Right lobe of liver (tissue), 6 donors: ENCODE measurements at regions not wholly inside any gene's neighbourhood (a gene's known extent, or its start where the extent isn't known, plus 50 kb on each side); places are given as distances from the start of the nearest gene placed in this dataset.

Experiments used
- ATAC-seq, 4 donors: fragments of 200-7000 bp; cut with Tn5 transposase; one replicate each; pipeline ENCODE4 v1.9.1; 2020; ENCODE audit warnings: mild to moderate bottlenecking in 4 of 4, moderate library complexity in 4 of 4
- DNase-seq, 3 donors: peaks; one replicate each; pipeline ENCODE4 v3.0.0-alpha.2; 2020
- H3K27ac ChIP-seq, 3 donors: fragments of 200-600 bp; one replicate each; pipeline ENCODE4 v1.8.0; 2022
- H3K27me3 ChIP-seq, 2 donors: fragments of 200-600 bp; one replicate each; pipeline ENCODE4 v1.8.0; 2022
- H3K36me3 ChIP-seq, 4 donors: fragments of 200-600 bp; sonication (generic) in 1 of 4; one replicate each; pipeline versions ENCODE4 v1.5.1 to v1.8.0; 2017 to 2022; ENCODE audit warnings: control low read depth in 1 of 4
- H3K4me1 ChIP-seq, 4 donors: fragments of 200-600 bp; sonication (generic) in 1 of 4; one replicate each; pipeline versions ENCODE4 v1.5.1 to v1.8.0; 2017 to 2022; ENCODE audit warnings: control low read depth in 1 of 4
- H3K4me3 ChIP-seq, 3 donors: fragments of 200-600 bp; one replicate each; pipeline ENCODE4 v1.8.0; 2022
- H3K9me3 ChIP-seq, 4 donors: fragments of 200-600 bp; sonication (generic) in 1 of 4; one replicate each; pipeline versions ENCODE4 v1.5.1 to v1.8.0; 2017 to 2022; ENCODE audit warnings: control low read depth in 1 of 4
- POLR2A ChIP-seq: fragments of 450-650 bp; IDR thresholded peaks from one replicate; pipeline ENCODE4 v1.6.1; 2017; ENCODE audit warnings: antibody characterized with exemption, mild to moderate bottlenecking
- WGBS: methylation state at CpG from one replicate; pipeline ENCODE4 v1.1.6; 2018; ENCODE audit warnings: low coverage, low lambda C conversion rate; ENCODE audit not compliant: insufficient coverage; ENCODE audit errors: missing lambda C conversion rate; 5-methylcytosine and 5-hydroxymethylcytosine counted together
- intact Hi-C, 2 donors: fragments of 100-400 bp; cut with DNase I; formaldehyde crosslinking; loops; one replicate each; pipeline versions ENCODE4 v1.11.2 to v1.14.1; 2022
- TF ChIP-seq, protein P1 (sequence below), 4 donors: fragments of 200-600 bp in 3 of 4; fragments of 450-650 bp in 1 of 4; IDR thresholded peaks; one replicate each; pipeline versions ENCODE4 v1.5.1 to v1.8.0; 2016 to 2022; ENCODE audit warnings: antibody characterized with exemption in 4 of 4, mild to moderate bottlenecking in 2 of 4
- donor health status: DM: no; HTN: yes; CAD: no.
- donor health status: DM: no; HTN: no; CAD: no.
- donor health status: DM: no; HTN: no; CAD: no.
- donor health status: DM: no; HTN: yes; CAD: no.
- donor health status: DM: no; HTN: yes; CAD: no.

GRCh38 chr5:60149081-60149480 is 255.6 kb upstream of the PDE4D start:
- WGBS = 46% methylated on average over 3 of the region's 3 CpGs

GRCh38 chr5:60148366-60148765 is 254.8 kb upstream of the PDE4D start:
- Histone ChIP-seq H3K27me3 (no peaks in the 10 kb centered on the region), H3K27ac (no peak overlapping the region), H3K36me3 (no peaks in the 10 kb centered on the region), H3K4me3 (no peak overlapping the region), H3K9me3 (no peaks in the 10 kb centered on the region), H3K4me1 (no peaks in the 10 kb centered on the region)
- WGBS = 57% methylated on average over 1 of the region's 1 CpG
- intact Hi-C loops = no loop called here
- no peak for TF ChIP-seq POLR2A
- TF ChIP-seq, protein P1, sequence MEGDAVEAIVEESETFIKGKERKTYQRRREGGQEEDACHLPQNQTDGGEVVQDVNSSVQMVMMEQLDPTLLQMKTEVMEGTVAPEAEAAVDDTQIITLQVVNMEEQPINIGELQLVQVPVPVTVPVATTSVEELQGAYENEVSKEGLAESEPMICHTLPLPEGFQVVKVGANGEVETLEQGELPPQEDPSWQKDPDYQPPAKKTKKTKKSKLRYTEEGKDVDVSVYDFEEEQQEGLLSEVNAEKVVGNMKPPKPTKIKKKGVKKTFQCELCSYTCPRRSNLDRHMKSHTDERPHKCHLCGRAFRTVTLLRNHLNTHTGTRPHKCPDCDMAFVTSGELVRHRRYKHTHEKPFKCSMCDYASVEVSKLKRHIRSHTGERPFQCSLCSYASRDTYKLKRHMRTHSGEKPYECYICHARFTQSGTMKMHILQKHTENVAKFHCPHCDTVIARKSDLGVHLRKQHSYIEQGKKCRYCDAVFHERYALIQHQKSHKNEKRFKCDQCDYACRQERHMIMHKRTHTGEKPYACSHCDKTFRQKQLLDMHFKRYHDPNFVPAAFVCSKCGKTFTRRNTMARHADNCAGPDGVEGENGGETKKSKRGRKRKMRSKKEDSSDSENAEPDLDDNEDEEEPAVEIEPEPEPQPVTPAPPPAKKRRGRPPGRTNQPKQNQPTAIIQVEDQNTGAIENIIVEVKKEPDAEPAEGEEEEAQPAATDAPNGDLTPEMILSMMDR (IDR thresholded peaks at IDR 0.05) = no peak
- ATAC-seq = no peak
- no peak for DNase-seq

More at GRCh38 chr5:60149081-60149480, 255.6 kb upstream of the PDE4D start:
- no peak for TF ChIP-seq POLR2A
- TF ChIP-seq, protein P1 (IDR thresholded peaks at IDR 0.05) = no peak
- ATAC-seq = no peak
- intact Hi-C loops = no loop called here
- H3K9me3 ChIP-seq = no peaks in the 10 kb centered on the region
- H3K4me1 ChIP-seq = no peaks in the 10 kb centered on the region
- no peaks in the 10 kb centered on the region for H3K36me3 ChIP-seq
- H3K4me3 ChIP-seq = no peak overlapping the region
- no peak for DNase-seq
- H3K27ac ChIP-seq = no peak overlapping the region
- H3K27me3 ChIP-seq = no peaks in the 10 kb centered on the region

- Histone ChIP-seq H3K4me1 (no peaks in the 10 kb centered on the region), H3K9me3 (no peaks in the 10 kb centered on the region), H3K27me3 (no peaks in the 10 kb centered on the region), H3K36me3 (no peaks in the 10 kb centered on the region), H3K27ac (no peak overlapping the region), H3K4me3 (no peak overlapping the region)
- no peak for ATAC-seq
- intact Hi-C loops = no loop called here
- DNase-seq = no peak
- TF ChIP-seq, protein P1 (IDR thresholded peaks at IDR 0.05) = no peak
- TF ChIP-seq POLR2A = no peak
Measured at GRCh38 chr5:60147791-60148190, 254.3 kb upstream of the PDE4D start.

DNA sequence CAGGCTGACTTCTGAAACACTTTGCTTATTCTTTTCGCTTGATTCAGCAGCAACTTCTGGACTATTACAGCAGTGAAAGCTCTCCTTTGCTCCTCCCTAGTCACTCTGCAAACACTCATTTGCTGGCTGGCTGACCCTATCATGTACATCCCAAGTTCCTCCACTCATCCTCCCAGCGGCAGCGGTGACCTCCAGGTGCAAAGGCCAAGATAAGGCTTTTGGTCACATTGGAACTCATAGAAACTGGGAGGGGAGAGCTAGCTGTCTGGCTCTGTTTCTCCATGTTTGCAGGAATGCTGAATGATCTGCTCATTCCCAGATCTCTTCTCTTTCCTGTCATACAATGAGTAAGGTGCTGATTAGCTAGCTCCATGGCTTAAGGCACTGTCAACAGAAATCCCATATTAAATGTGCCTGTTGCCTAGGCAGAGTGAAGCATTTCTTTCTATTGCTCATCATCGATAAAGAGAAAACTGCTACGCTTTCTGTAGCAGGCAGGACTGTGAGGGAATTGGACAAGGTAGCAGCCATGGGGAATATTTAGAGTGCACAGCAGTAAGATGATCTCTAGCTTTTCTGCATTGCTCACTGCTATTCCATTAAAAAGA is 250.5 kb upstream of the PDE4D start:
- Histone ChIP-seq H3K27me3 (no peaks in the 10 kb centered on the region), H3K9me3 (no peaks in the 10 kb centered on the region), H3K27ac (no peak overlapping the region), H3K4me1 (no peaks in the 10 kb centered on the region), H3K36me3 (no peaks in the 10 kb centered on the region), H3K4me3 (no peak overlapping the region)
- DNase-seq (no peak), ATAC-seq (no peak)
- 35% methylated on average over 4 of the region's 5 CpGs for WGBS
- TF ChIP-seq, protein P1 (IDR thresholded peaks at IDR 0.05) = no peak
- TF ChIP-seq POLR2A = no peak
- intact Hi-C loops = no loop called here

- DNase-seq (no peak), ATAC-seq (no peak)
- TF ChIP-seq POLR2A = no peak
- TF ChIP-seq, protein P1 (IDR thresholded peaks at IDR 0.05) = no peak
- H3K36me3 ChIP-seq = no peaks in the 10 kb centered on the region
- H3K27me3 ChIP-seq = no peaks in the 10 kb centered on the region
- H3K4me1 ChIP-seq = no peaks in the 10 kb centered on the region
- no peak overlapping the region for H3K4me3 ChIP-seq
- no peak overlapping the region for H3K27ac ChIP-seq
- intact Hi-C loops = no loop called here
- no peaks in the 10 kb centered on the region for H3K9me3 ChIP-seq
- WGBS = 35% methylated on average over 2 of the region's 2 CpGs
Measured at GRCh38 chr5:60141119-60141518, 247.6 kb upstream of the PDE4D start.
